ENCODE measurements at regions not wholly inside any gene's neighbourhood (a gene's known extent, or its start where the extent isn't known, plus 50 kb on each side); places are given as distances from the start of the nearest gene placed in this dataset.

- no peaks in the 10 kb centered on the region for H3K9me3 ChIP-seq (ENCODE audit: severe bottlenecking)
- DNase-seq (ENCODE audit: low spot score) (no peak), ATAC-seq (ENCODE audit: low read depth) (no peak; the same call in 2 of the 3 replicates)
- H3K36me3 ChIP-seq (ENCODE audit: low read depth): no peaks in the 10 kb centered on the region
- TF ChIP-seq CTCF (IDR thresholded peaks at IDR 0.05; ENCODE audit: poor library complexity, severe bottlenecking): no peak
- H3K4me1 ChIP-seq (ENCODE audit: insufficient read depth, poor library complexity, severe bottlenecking): no peaks in the 10 kb centered on the region
- H3K27ac ChIP-seq (ENCODE audit: poor library complexity, severe bottlenecking): no peak overlapping the region
- no peaks in the 10 kb centered on the region for H3K27me3 ChIP-seq (ENCODE audit: insufficient read depth, poor library complexity, severe bottlenecking)
- H3K4me3 ChIP-seq (ENCODE audit: severe bottlenecking): no peak overlapping the region
Measured at GRCh38 chr10:128922172-128922571, 544.9 kb upstream of the MGMT start.

GRCh38 chr10:128922619-128923196 is 544.3 kb upstream of the MGMT start:
- H3K4me1 ChIP-seq (ENCODE audit: insufficient read depth, poor library complexity, severe bottlenecking): no peaks in the 10 kb centered on the region
- no peak for ATAC-seq (ENCODE audit: low read depth)

GRCh38 chr10:128924918-128925317 is 542.1 kb upstream of the MGMT start:
- ATAC-seq (ENCODE audit: low read depth): no peak

More at GRCh38 chr10:128922619-128923196, 544.3 kb upstream of the MGMT start:
- Histone ChIP-seq H3K4me3 (ENCODE audit: severe bottlenecking) (no peak overlapping the region), H3K36me3 (ENCODE audit: low read depth) (no peaks in the 10 kb centered on the region), H3K27ac (ENCODE audit: poor library complexity, severe bottlenecking) (no peak overlapping the region), H3K9me3 (ENCODE audit: severe bottlenecking) (no peaks in the 10 kb centered on the region), H3K27me3 (ENCODE audit: insufficient read depth, poor library complexity, severe bottlenecking) (no peaks in the 10 kb centered on the region)
- no peak for DNase-seq (ENCODE audit: low spot score)
- TF ChIP-seq CTCF (IDR thresholded peaks at IDR 0.05; ENCODE audit: poor library complexity, severe bottlenecking): no peak

GRCh38 chr10:128926711-128927110 is 540.3 kb upstream of the MGMT start:
- H3K4me1 ChIP-seq (ENCODE audit: insufficient read depth, poor library complexity, severe bottlenecking): no peaks in the 10 kb centered on the region
- ATAC-seq (ENCODE audit: low read depth) (no peak), DNase-seq (ENCODE audit: low spot score) (no peak)
- H3K27ac ChIP-seq (ENCODE audit: poor library complexity, severe bottlenecking): no peak overlapping the region
- no peak overlapping the region for H3K4me3 ChIP-seq (ENCODE audit: severe bottlenecking)
- no peak for TF ChIP-seq CTCF (IDR thresholded peaks at IDR 0.05; ENCODE audit: poor library complexity, severe bottlenecking)
- no peaks in the 10 kb centered on the region for H3K9me3 ChIP-seq (ENCODE audit: severe bottlenecking)
- H3K27me3 ChIP-seq (ENCODE audit: insufficient read depth, poor library complexity, severe bottlenecking): no peaks in the 10 kb centered on the region
- H3K36me3 ChIP-seq (ENCODE audit: low read depth): no peaks in the 10 kb centered on the region

More at GRCh38 chr10:128924918-128925317, 542.1 kb upstream of the MGMT start:
- H3K9me3 ChIP-seq (ENCODE audit: severe bottlenecking): no peaks in the 10 kb centered on the region
- DNase-seq (ENCODE audit: low spot score): no peak
- H3K27ac ChIP-seq (ENCODE audit: poor library complexity, severe bottlenecking): no peak overlapping the region
- H3K36me3 ChIP-seq (ENCODE audit: low read depth): no peaks in the 10 kb centered on the region
- no peak overlapping the region for H3K4me3 ChIP-seq (ENCODE audit: severe bottlenecking)
- TF ChIP-seq CTCF (IDR thresholded peaks at IDR 0.05; ENCODE audit: poor library complexity, severe bottlenecking): no peak
- no peaks in the 10 kb centered on the region for H3K4me1 ChIP-seq (ENCODE audit: insufficient read depth, poor library complexity, severe bottlenecking)
- H3K27me3 ChIP-seq (ENCODE audit: insufficient read depth, poor library complexity, severe bottlenecking): no peaks in the 10 kb centered on the region

GRCh38 chr10:128927497-128928161 is 539.4 kb upstream of the MGMT start:
- DNase-seq (ENCODE audit: low spot score) (no peak), ATAC-seq (ENCODE audit: low read depth) (no peak)
- Histone ChIP-seq H3K4me1 (ENCODE audit: insufficient read depth, poor library complexity, severe bottlenecking) (no peaks in the 10 kb centered on the region), H3K27ac (ENCODE audit: poor library complexity, severe bottlenecking) (no peak overlapping the region), H3K9me3 (ENCODE audit: severe bottlenecking) (no peaks in the 10 kb centered on the region), H3K36me3 (ENCODE audit: low read depth) (no peaks in the 10 kb centered on the region), H3K4me3 (ENCODE audit: severe bottlenecking) (no peak overlapping the region), H3K27me3 (ENCODE audit: insufficient read depth, poor library complexity, severe bottlenecking) (no peaks in the 10 kb centered on the region)
- no peak for TF ChIP-seq CTCF (IDR thresholded peaks at IDR 0.05; ENCODE audit: poor library complexity, severe bottlenecking)

All from RWPE2 (cell line).